A549 (cell line): ENCODE measurements at regions not wholly inside any gene's neighbourhood (a gene's known extent, or its start where the extent isn't known, plus 50 kb on each side); places are given as distances from the start of the nearest gene placed in this dataset.

Experiments used
- ATAC-seq, 2 experiments: fragments of 200-7000 bp in 1 of 2; fragments of >200 bp in 1 of 2; cut with Nextera tagmentation in 1 of 2; cut with Tn5 transposase in 1 of 2; 3 replicates each; pipeline versions ENCODE4 v1.8.0 to v1.9.1; 2018 to 2020; ENCODE audit warnings: mild to moderate bottlenecking in 1 of 2, moderate library complexity in 1 of 2
- CTCF ChIA-PET: fragments of 300-600 bp; sonication (Branson Sonifier 250); formaldehyde crosslinking; extraction: SDS; loops from one replicate; lab custom pipeline; 2021; ENCODE audit warnings: antibody characterized with exemption, inconsistent platforms; lab: Yijun Ruan, JAX
- POLR2A ChIA-PET: fragments of 350-600 bp; formaldehyde crosslinking; extraction: SDS; loops from one replicate; lab custom pipeline; 2021; ENCODE audit warnings: antibody characterized with exemption, inconsistent platforms; lab: Yijun Ruan, JAX
- DNase-seq, 2 experiments: peaks; one replicate each; pipeline versions ENCODE4 v3.0.0 to v3.0.0-alpha.2; 2011 to 2016; ENCODE audit warnings: low read depth in 1 of 2, low spot score in 1 of 2
- FAIRE-seq: peaks from 2 replicates; lab custom pipeline; 2011; peaks lifted over from hg19 to GRCh38; lab: Jason Lieb, UNC
- H3K27ac ChIP-seq, 2 experiments: fragments of >200 bp; sonication (Bioruptor Twin); formaldehyde crosslinking; 3 replicates each; pipeline ENCODE4 v1.5.1; 2016 to 2017
- H3K4me1 ChIP-seq: fragments of >200 bp; sonication (Bioruptor Twin); formaldehyde crosslinking; 3 replicates; pipeline ENCODE4 v1.6.1; 2016
- H3K4me2 ChIP-seq: fragments of >200 bp; sonication (Bioruptor Twin); formaldehyde crosslinking; 3 replicates; pipeline ENCODE4 v1.6.1; 2016
- H3K4me3 ChIP-seq: fragments of >200 bp; sonication (Bioruptor Twin); formaldehyde crosslinking; 3 replicates; pipeline ENCODE4 v1.5.1; 2016
- H3K9me3 ChIP-seq: fragments of >200 bp; sonication (Bioruptor Twin); formaldehyde crosslinking; 3 replicates; pipeline ENCODE4 v1.6.1; 2016
- ATOH8 ChIP-seq: fragments of 250-450 bp; sonication (Bioruptor Pico); IDR thresholded peaks from 2 replicates; pipeline ENCODE4 v1.5.0; 2020; ENCODE audit warnings: low read depth, mild to moderate bottlenecking, moderate library complexity
- CEBPB ChIP-seq, 2 experiments: fragments of >200 bp in 1 of 2; sonication (Bioruptor Twin) in 1 of 2; formaldehyde crosslinking in 1 of 2; IDR thresholded peaks; 2 replicates each; pipeline ENCODE4 v1.6.1; 2012 to 2016
- CTCF ChIP-seq: fragments of >200 bp; sonication (Bioruptor Twin); formaldehyde crosslinking; IDR thresholded peaks from 3 replicates; pipeline ENCODE4 v1.5.1; 2016
- EHF ChIP-seq: fragments of 250-450 bp; sonication (Bioruptor Pico); IDR thresholded peaks from 2 replicates; pipeline ENCODE4 v1.5.0; 2020; ENCODE audit warnings: mild to moderate bottlenecking
- FOSB ChIP-seq: fragments of 250-450 bp; sonication (Bioruptor Pico); IDR thresholded peaks from 2 replicates; pipeline ENCODE4 v1.5.0; 2020; ENCODE audit warnings: mild to moderate bottlenecking, moderate library complexity
- HDAC2 ChIP-seq: fragments of 200-600 bp; sonication (generic); IDR thresholded peaks from 2 replicates; pipeline ENCODE4 v1.6.1; 2016
- HES2 ChIP-seq: fragments of >200 bp; sonication (Bioruptor Twin); formaldehyde crosslinking; IDR thresholded peaks from 2 replicates; pipeline ENCODE4 v1.6.1; 2016
- HMGXB4 ChIP-seq: fragments of 250-450 bp; sonication (Bioruptor Pico); IDR thresholded peaks from 2 replicates; pipeline ENCODE4 v1.5.0; 2021; ENCODE audit warnings: mild to moderate bottlenecking, moderate library complexity, borderline replicate concordance
- HOXB13 ChIP-seq: fragments of 250-450 bp; sonication (Bioruptor Pico); IDR thresholded peaks from 2 replicates; pipeline ENCODE4 v1.5.0; 2020; ENCODE audit warnings: low read depth, mild to moderate bottlenecking, moderate library complexity
- JUNB ChIP-seq: fragments of >200 bp; sonication (Bioruptor Twin); formaldehyde crosslinking; IDR thresholded peaks from 2 replicates; pipeline ENCODE4 v1.6.1; 2016
- KDM5A ChIP-seq: fragments of 200-600 bp; sonication (generic); IDR thresholded peaks from 2 replicates; pipeline ENCODE4 v1.6.1; 2016; ENCODE audit warnings: antibody characterized with exemption, mild to moderate bottlenecking
- MAFK ChIP-seq: fragments of 450-650 bp; IDR thresholded peaks from 2 replicates; pipeline ENCODE4 v1.6.1; 2014; ENCODE audit not compliant: partially characterized antibody
- NR3C1 ChIP-seq: fragments of >200 bp; sonication (Bioruptor Twin); formaldehyde crosslinking; IDR thresholded peaks from 3 replicates; pipeline ENCODE4 v1.6.1; 2017
- PBX3 ChIP-seq: IDR thresholded peaks from 2 replicates; pipeline ENCODE4 v1.6.1; 2012
- POLR2AphosphoS2 ChIP-seq: conservative IDR thresholded peaks from 2 replicates; pipeline ENCODE4 v1.6.1; 2012; ENCODE audit warnings: low read length, improper control_type of control experiment, inconsistent platforms
- TFCP2L1 ChIP-seq: fragments of 250-450 bp; sonication (Bioruptor Pico); IDR thresholded peaks from 2 replicates; pipeline ENCODE4 v1.5.0; 2021; ENCODE audit warnings: mild to moderate bottlenecking
- ZFP36 ChIP-seq: fragments of 450-650 bp; IDR thresholded peaks from 2 replicates; pipeline ENCODE4 v1.6.1; 2014; ENCODE audit warnings: borderline replicate concordance; ENCODE audit not compliant: partially characterized antibody
- ZNF302 ChIP-seq: fragments of 250-450 bp; sonication (Bioruptor Pico); IDR thresholded peaks from 2 replicates; pipeline ENCODE4 v1.9.0; 2021; ENCODE audit warnings: inconsistent platforms, mild to moderate bottlenecking, moderate library complexity
- WGBS: methylation state at CpG from one replicate; pipeline ENCODE4 v1.1.6; 2017; ENCODE audit errors: missing lambda C conversion rate; 5-methylcytosine and 5-hydroxymethylcytosine counted together

- POLR2A ChIA-PET, result no interaction called here
These were observed 195.1 kb downstream of the NDFIP2 start for GRCh38 chr13:79675931-79676660.

More at GRCh38 chr13:79675931-79676660, 195.1 kb downstream of the NDFIP2 start:
- FAIRE-seq (no peak), DNase-seq (no peak)
- no peaks in the 10 kb centered on the region for H3K9me3 ChIP-seq
- 75% methylated on average over 7 of the region's 7 CpGs for WGBS
- CTCF ChIA-PET, result interaction anchor here (0.7 kb wide), 1 partner anchor 1280 kb away, joined by 3 read pairs; no protein-coding TSS in a partner anchor
- TF ChIP-seq ATOH8 (CRISPR knock-in tag) (no peak), JUNB (no peak), PBX3 (no peak), MAFK (no peak), EHF (CRISPR knock-in tag) (no peak), HMGXB4 (CRISPR knock-in tag) (no peak), NR3C1 (no peak), HDAC2 (no peak), ZNF302 (CRISPR knock-in tag) (no peak), HOXB13 (CRISPR knock-in tag) (no peak), TFCP2L1 (CRISPR knock-in tag) (no peak), CTCF (no peak), ZFP36 (no peak), HES2 (no peak), CEBPB (IDR thresholded peaks at IDR 0.05) (no peak), KDM5A (no peak), POLR2AphosphoS2 (no peak), FOSB (no peak)
- TF ChIP-seq, all 56 proteins: peak for 0
- no peak for ATAC-seq
- Histone ChIP-seq H3K4me3 (no peak overlapping the region), H3K4me2 (no peak overlapping the region), H3K4me1 (peaks cover 4% of the 10 kb centered on the region; the same call in 1 of the 3 replicates), H3K27ac (no peak overlapping the region)
